ENCODE measurements at regions not wholly inside any gene's neighbourhood (a gene's known extent, or its start where the extent isn't known, plus 50 kb on each side); places are given as distances from the start of the nearest gene placed in this dataset.

DNA sequence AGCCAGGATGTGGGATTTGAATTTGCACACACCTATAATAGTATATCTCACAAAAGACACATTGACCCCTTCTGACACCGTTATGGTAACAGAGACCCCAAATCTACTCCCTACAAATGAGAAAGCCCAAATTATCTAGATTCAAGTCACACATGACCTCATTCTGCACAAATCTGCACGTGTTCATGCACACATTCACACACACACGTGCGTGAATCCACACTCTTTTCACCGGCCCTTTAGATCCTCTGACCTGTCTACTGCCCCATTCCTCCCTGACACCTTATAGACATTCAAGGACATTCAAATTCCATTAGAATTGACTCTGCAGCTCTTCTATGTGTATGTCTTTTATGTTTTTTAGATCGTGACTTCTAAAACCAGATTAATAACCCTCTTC lies 627.8 kb upstream of the ID2 start:
- Histone ChIP-seq H3K79me2 (replicated peaks; ENCODE audit: insufficient read depth, low read length) (no peaks in the 10 kb centered on the region), H3K9me2 (ENCODE audit: insufficient read depth, low read length) (no peaks in the 10 kb centered on the region), H2AFZ (ENCODE audit: low read depth, low read length) (no peak overlapping the region), H3K27ac (ENCODE audit: low read length) (no peak overlapping the region), H3K4me3 (ENCODE audit: low read length) (no peak overlapping the region), H4K20me1 (ENCODE audit: insufficient read depth) (no peaks in the 10 kb centered on the region), H3K9ac (ENCODE audit: low read length) (no peak overlapping the region), H3K4me2 (ENCODE audit: low read length) (no peak overlapping the region), H3K27me3 (ENCODE audit: insufficient read depth, low read depth, low read length) (no peaks in the 10 kb centered on the region), H3K9me3 (ENCODE audit: low read length) (peaks cover 6% of the 10 kb centered on the region), H3F3A (ENCODE audit: insufficient read depth, low read length, poor library complexity, severe bottlenecking) (no peaks in the 10 kb centered on the region), H3K36me3 (ENCODE audit: insufficient read depth, low read length) (no peaks in the 10 kb centered on the region)
- TF ChIP-seq, protein P1, sequence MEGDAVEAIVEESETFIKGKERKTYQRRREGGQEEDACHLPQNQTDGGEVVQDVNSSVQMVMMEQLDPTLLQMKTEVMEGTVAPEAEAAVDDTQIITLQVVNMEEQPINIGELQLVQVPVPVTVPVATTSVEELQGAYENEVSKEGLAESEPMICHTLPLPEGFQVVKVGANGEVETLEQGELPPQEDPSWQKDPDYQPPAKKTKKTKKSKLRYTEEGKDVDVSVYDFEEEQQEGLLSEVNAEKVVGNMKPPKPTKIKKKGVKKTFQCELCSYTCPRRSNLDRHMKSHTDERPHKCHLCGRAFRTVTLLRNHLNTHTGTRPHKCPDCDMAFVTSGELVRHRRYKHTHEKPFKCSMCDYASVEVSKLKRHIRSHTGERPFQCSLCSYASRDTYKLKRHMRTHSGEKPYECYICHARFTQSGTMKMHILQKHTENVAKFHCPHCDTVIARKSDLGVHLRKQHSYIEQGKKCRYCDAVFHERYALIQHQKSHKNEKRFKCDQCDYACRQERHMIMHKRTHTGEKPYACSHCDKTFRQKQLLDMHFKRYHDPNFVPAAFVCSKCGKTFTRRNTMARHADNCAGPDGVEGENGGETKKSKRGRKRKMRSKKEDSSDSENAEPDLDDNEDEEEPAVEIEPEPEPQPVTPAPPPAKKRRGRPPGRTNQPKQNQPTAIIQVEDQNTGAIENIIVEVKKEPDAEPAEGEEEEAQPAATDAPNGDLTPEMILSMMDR (IDR thresholded peaks at IDR 0.05; ENCODE audit: poor library complexity, severe bottlenecking): no peak
- TF ChIP-seq POLR2AphosphoS5 (IDR thresholded peaks at IDR 0.05): no peak
- no peak for TF ChIP-seq EZH2 (IDR thresholded peaks at IDR 0.05; ENCODE audit: borderline replicate concordance, insufficient read depth, low read length, poor library complexity, severe bottlenecking)
- TF ChIP-seq RAD21 (conservative IDR thresholded peaks at IDR 0.05): no peak
- TF ChIP-seq TAF1 (IDR thresholded peaks at IDR 0.05; ENCODE audit: low read depth): no peak
- TF ChIP-seq SMC3 (conservative IDR thresholded peaks at IDR 0.05; ENCODE audit: poor library complexity): no peak

- Histone ChIP-seq H3K79me2 (replicated peaks; ENCODE audit: insufficient read depth, low read length) (no peaks in the 10 kb centered on the region), H3K9me3 (ENCODE audit: low read length) (peaks cover 6% of the 10 kb centered on the region), H3K4me2 (ENCODE audit: low read length) (no peak overlapping the region), H4K20me1 (ENCODE audit: insufficient read depth) (no peaks in the 10 kb centered on the region), H3F3A (ENCODE audit: insufficient read depth, low read length, poor library complexity, severe bottlenecking) (no peaks in the 10 kb centered on the region), H2AFZ (ENCODE audit: low read depth, low read length) (no peak overlapping the region), H3K36me3 (ENCODE audit: insufficient read depth, low read length) (no peaks in the 10 kb centered on the region), H3K27me3 (ENCODE audit: insufficient read depth, low read depth, low read length) (no peaks in the 10 kb centered on the region), H3K9me2 (ENCODE audit: insufficient read depth, low read length) (no peaks in the 10 kb centered on the region), H3K4me3 (ENCODE audit: low read length) (no peak overlapping the region), H3K27ac (ENCODE audit: low read length) (no peak overlapping the region), H3K9ac (ENCODE audit: low read length) (no peak overlapping the region)
- TF ChIP-seq MXI1 (conservative IDR thresholded peaks at IDR 0.05; ENCODE audit: poor library complexity, severe bottlenecking) (no peak), EZH2 (IDR thresholded peaks at IDR 0.05; ENCODE audit: borderline replicate concordance, insufficient read depth, low read length, poor library complexity, severe bottlenecking) (no peak), SMC3 (conservative IDR thresholded peaks at IDR 0.05; ENCODE audit: poor library complexity) (no peak), TAF1 (IDR thresholded peaks at IDR 0.05; ENCODE audit: low read depth) (no peak), EP300 (conservative IDR thresholded peaks at IDR 0.05; ENCODE audit: poor library complexity, severe bottlenecking) (no peak), POLR2AphosphoS5 (IDR thresholded peaks at IDR 0.05) (no peak)
- TF ChIP-seq, protein P2, sequence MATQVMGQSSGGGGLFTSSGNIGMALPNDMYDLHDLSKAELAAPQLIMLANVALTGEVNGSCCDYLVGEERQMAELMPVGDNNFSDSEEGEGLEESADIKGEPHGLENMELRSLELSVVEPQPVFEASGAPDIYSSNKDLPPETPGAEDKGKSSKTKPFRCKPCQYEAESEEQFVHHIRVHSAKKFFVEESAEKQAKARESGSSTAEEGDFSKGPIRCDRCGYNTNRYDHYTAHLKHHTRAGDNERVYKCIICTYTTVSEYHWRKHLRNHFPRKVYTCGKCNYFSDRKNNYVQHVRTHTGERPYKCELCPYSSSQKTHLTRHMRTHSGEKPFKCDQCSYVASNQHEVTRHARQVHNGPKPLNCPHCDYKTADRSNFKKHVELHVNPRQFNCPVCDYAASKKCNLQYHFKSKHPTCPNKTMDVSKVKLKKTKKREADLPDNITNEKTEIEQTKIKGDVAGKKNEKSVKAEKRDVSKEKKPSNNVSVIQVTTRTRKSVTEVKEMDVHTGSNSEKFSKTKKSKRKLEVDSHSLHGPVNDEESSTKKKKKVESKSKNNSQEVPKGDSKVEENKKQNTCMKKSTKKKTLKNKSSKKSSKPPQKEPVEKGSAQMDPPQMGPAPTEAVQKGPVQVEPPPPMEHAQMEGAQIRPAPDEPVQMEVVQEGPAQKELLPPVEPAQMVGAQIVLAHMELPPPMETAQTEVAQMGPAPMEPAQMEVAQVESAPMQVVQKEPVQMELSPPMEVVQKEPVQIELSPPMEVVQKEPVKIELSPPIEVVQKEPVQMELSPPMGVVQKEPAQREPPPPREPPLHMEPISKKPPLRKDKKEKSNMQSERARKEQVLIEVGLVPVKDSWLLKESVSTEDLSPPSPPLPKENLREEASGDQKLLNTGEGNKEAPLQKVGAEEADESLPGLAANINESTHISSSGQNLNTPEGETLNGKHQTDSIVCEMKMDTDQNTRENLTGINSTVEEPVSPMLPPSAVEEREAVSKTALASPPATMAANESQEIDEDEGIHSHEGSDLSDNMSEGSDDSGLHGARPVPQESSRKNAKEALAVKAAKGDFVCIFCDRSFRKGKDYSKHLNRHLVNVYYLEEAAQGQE (IDR thresholded peaks at IDR 0.05; ENCODE audit: borderline replicate concordance): no peak
Measured at GRCh38 chr2:8058652-8059051, 623.2 kb upstream of the ID2 start.

Data from neural cell (in vitro differentiated cells).